ENCODE measurements at regions not wholly inside any gene's neighbourhood (a gene's known extent, or its start where the extent isn't known, plus 50 kb on each side); places are given as distances from the start of the nearest gene placed in this dataset.

DNA sequence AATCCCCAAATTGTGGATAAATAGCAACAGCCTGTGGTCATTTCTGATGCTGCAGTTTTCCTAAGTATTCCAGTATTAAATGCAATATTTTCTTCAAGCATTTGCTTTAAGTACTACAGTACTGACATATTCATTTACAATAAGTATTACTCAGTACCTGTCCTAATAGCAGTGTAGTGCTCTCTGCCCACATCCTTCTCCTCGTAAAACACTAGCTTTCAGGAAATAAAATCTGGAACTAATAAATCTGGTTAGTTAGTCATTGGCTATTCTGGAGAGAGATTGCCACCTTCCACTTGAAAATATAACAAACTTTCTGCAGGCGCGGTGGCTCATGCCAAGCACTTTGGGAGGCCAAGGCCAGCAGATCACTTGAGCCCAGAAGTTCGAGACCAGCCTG, 441.5 kb downstream of the PRKD1 start:
- H3K9me3 Mint-ChIP-seq: peaks cover 11 to 40% (median 19%) of the 10 kb centered on the region in 6 donors
- H3K4me1 Mint-ChIP-seq: no peaks in the 10 kb centered on the region
- H3K4me3 Mint-ChIP-seq: no peak overlapping the region
- no peak overlapping the region for H3K27ac Mint-ChIP-seq
- H3K36me3 Mint-ChIP-seq: no peaks in the 10 kb centered on the region
- no peak for DNase-seq
- no peaks in the 10 kb centered on the region for H3K27me3 Mint-ChIP-seq (ENCODE audit: low read depth in 3 of 3)

DNA sequence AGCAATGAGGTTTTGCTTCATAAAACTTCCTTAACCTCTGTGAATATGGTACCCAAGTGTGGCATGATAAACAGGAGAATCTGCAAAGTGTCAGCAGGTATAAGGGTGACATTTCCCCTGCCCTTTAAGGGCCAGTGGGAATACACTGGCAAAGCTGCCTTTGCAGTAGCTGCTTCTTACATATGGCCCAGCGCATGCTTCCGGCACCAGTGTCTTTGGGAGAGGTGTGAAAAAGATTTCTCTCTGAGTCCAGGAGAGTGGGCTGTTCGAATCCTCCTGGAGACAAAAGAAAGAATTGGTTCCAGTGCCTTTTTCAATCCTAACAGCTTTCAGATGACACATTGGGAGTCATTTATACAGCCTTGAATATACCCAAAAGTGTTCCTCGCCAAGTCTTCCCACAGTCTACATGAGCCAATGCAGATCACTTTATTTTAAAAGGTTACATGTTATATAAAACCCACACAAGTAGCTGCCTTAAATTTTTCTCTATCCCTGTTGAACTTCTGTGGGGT, 437.7 kb downstream of the PRKD1 start:
- no peaks in the 10 kb centered on the region for H3K4me1 Mint-ChIP-seq
- H3K4me3 Mint-ChIP-seq: no peak overlapping the region
- no peak for DNase-seq
- no peaks in the 10 kb centered on the region for H3K36me3 Mint-ChIP-seq
- no peak overlapping the region for H3K27ac Mint-ChIP-seq
- peaks cover 12 to 44% (median 20%) of the 10 kb centered on the region in 6 donors for H3K9me3 Mint-ChIP-seq
- H3K27me3 Mint-ChIP-seq (ENCODE audit: low read depth in 3 of 3): no peaks in the 10 kb centered on the region

DNA sequence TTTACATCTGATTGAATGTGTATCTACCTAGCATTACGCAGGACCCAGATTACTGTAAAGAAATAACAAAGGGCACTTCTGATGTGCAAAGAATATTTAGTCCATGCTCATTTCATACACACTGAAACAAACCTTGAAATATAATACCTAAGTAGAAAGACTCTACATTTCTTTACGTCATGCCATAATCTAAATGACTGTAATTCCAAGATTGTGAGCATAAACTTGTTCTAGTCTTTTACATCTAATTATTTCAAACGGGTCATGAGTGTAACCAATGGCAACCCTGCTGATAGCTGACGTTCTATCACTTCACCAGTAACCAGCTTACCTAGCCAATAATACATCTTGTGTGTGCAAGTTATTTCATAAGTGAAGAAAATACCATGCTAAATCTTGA, 433.8 kb downstream of the PRKD1 start:
- Mint-ChIP-seq H3K27me3 (ENCODE audit: low read depth in 3 of 3) (no peaks in the 10 kb centered on the region), H3K9me3 (peaks cover 5 to 54% (median 18%) of the 10 kb centered on the region in 6 donors)
- no peak for DNase-seq

GRCh38 chr14:29494312-29494711, 433.3 kb downstream of the PRKD1 start:
- H3K4me1 Mint-ChIP-seq: no peaks in the 10 kb centered on the region
- no peak overlapping the region for H3K4me3 Mint-ChIP-seq
- DNase-seq: no peak
- H3K27me3 Mint-ChIP-seq (ENCODE audit: low read depth in 3 of 3): no peaks in the 10 kb centered on the region
- no peak overlapping the region for H3K27ac Mint-ChIP-seq
- H3K36me3 Mint-ChIP-seq: no peaks in the 10 kb centered on the region
- peaks cover 5 to 51% (median 18%) of the 10 kb centered on the region in 6 donors for H3K9me3 Mint-ChIP-seq

More for the DNA sequence above, 433.8 kb downstream of the PRKD1 start:
- H3K36me3 Mint-ChIP-seq: no peaks in the 10 kb centered on the region
- H3K27ac Mint-ChIP-seq: no peak overlapping the region
- no peaks in the 10 kb centered on the region for H3K4me1 Mint-ChIP-seq
- no peak overlapping the region for H3K4me3 Mint-ChIP-seq

DNA sequence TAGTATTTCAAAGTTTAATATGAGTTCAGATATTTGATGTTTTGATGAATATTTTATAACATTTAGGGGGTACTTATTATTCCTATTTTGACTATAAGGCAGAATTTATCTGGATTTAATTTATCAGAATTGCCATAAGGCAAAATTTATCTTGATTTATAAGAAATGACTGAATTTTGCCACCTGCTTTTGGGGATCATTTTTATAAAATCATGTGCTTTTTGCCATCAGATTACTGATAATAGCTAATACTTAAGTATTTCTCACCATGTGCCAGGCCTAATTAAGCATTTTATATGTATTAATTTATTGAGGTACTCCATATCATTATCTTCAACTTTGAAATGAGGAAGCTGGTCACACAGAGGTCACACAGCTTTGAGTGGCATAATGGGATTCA, 423.7 kb downstream of the PRKD1 start:
- no peak for DNase-seq
- H3K27ac Mint-ChIP-seq: no peak overlapping the region
- H3K36me3 Mint-ChIP-seq: no peaks in the 10 kb centered on the region
- H3K27me3 Mint-ChIP-seq (ENCODE audit: low read depth in 3 of 3): peaks cover 0 to 2% (median 0%) of the 10 kb centered on the region in 3 donors
- H3K4me1 Mint-ChIP-seq: no peaks in the 10 kb centered on the region
- H3K4me3 Mint-ChIP-seq: no peak overlapping the region
- peaks cover 6 to 65% (median 21%) of the 10 kb centered on the region in 6 donors for H3K9me3 Mint-ChIP-seq

GRCh38 chr14:29518335-29518734, 409.3 kb downstream of the PRKD1 start:
- no peak for DNase-seq

DNA sequence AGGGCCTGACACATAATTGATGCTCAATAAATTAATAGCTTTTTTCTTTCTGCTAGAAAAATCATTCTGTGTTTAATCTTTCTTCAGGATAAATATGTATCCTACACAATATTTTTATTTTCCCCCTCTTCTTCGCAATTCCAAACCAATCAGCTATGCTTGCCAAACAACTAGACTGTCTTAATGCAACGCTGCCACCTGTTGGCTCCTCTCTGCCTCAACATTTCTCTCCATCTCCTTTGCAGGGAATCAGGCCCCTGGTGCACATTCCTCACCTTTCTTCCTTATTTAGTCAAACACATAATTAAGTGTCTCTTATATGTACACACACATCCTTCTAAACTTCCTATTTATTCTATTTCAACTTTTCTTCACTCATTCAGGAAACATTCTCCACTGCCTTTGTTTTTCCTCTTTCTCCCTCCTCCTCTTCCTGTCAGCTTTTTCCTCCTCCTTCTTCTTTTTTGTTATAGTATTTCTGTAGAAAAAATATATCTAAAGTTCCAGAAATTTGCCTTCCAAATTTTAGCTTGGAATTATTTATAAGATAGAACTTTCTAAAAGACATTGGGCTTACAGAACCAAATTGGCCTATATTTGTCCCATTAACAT, 406.0 kb downstream of the PRKD1 start:
- Mint-ChIP-seq H3K27ac (no peak overlapping the region), H3K27me3 (ENCODE audit: low read depth in 3 of 3) (peaks cover 0 to 3% (median 0%) of the 10 kb centered on the region in 3 donors), H3K9me3 (peaks cover 5 to 33% (median 15%) of the 10 kb centered on the region in 6 donors), H3K4me1 (no peaks in the 10 kb centered on the region), H3K4me3 (no peak overlapping the region), H3K36me3 (peaks cover 0 to 4% (median 0%) of the 10 kb centered on the region in 3 donors)
- no peak for DNase-seq

More at GRCh38 chr14:29518335-29518734, 409.3 kb downstream of the PRKD1 start:
- peaks cover 0 to 4% (median 0%) of the 10 kb centered on the region in 3 donors for H3K36me3 Mint-ChIP-seq
- no peaks in the 10 kb centered on the region for H3K4me1 Mint-ChIP-seq
- no peak overlapping the region for H3K4me3 Mint-ChIP-seq
- H3K27me3 Mint-ChIP-seq (ENCODE audit: low read depth in 3 of 3): peaks cover 0 to 4% (median 3%) of the 10 kb centered on the region in 3 donors
- H3K9me3 Mint-ChIP-seq: peaks cover 6 to 53% (median 20%) of the 10 kb centered on the region in 6 donors
- H3K27ac Mint-ChIP-seq: no peak overlapping the region
